T-cell (primary cell): ENCODE measurements at regions not wholly inside any gene's neighbourhood (a gene's known extent, or its start where the extent isn't known, plus 50 kb on each side); places are given as distances from the start of the nearest gene placed in this dataset.

Source experiments
- ATAC-seq, 4 experiments: fragments of 200-7000 bp in 3 of 4; fragments of 150-1000 bp in 1 of 4; cut with Tn5 transposase; replicated peaks in 1 of 4; 1 replicate in 3 of 4; 2 replicates in 1 of 4; pipeline ENCODE4 v1.10.0; 2021; ENCODE audit warnings: moderate library complexity in 3 of 4, mild to moderate bottlenecking in 2 of 4, moderate number of reproducible peaks in 1 of 4
- CTCF ChIA-PET, 2 donors: fragments of 300-600 bp; sonication (Branson Sonifier 250); formaldehyde crosslinking; loops; one replicate each; lab custom pipeline; 2022; ENCODE audit warnings: antibody characterized with exemption in 2 of 2; lab: Charles Lee
- POLR2A ChIA-PET, 2 donors: fragments of 300-600 bp; sonication (Branson Sonifier 250); formaldehyde crosslinking; loops; one replicate each; lab custom pipeline; 2022; ENCODE audit warnings: antibody characterized with exemption in 2 of 2; lab: Charles Lee
- DNase-seq, 35 experiments: peaks; one replicate each; pipeline versions ENCODE4 v3.0.0 to v3.0.0-alpha.2; 2013 to 2023
- H3K27ac ChIP-seq: one replicate; pipeline ENCODE4 v1.5.1; 2013; ENCODE audit warnings: low read length
- H3K27me3 ChIP-seq, 2 experiments: replicated peaks in 1 of 2; 1 replicate in 1 of 2; 2 replicates in 1 of 2; pipeline versions ENCODE4 v1.6.1 to v1.7.0; 2013; ENCODE audit warnings: low read length in 1 of 2, mixed read lengths in 1 of 2; ENCODE audit not compliant: control insufficient read depth in 2 of 2, insufficient read depth in 2 of 2; ENCODE audit errors: extremely low read depth in 1 of 2
- H3K36me3 ChIP-seq, 2 donors: 1 replicate in 1 of 2; 2 replicates in 1 of 2; pipeline versions ENCODE4 v1.6.1 to v1.7.0; 2013; ENCODE audit warnings: low read length in 1 of 2; ENCODE audit not compliant: control insufficient read depth in 2 of 2, insufficient read depth in 1 of 2; ENCODE audit errors: extremely low read depth in 1 of 2
- H3K4me1 ChIP-seq, 2 experiments: 1 replicate in 1 of 2; 2 replicates in 1 of 2; pipeline versions ENCODE4 v1.6.1 to v1.7.0; 2013; ENCODE audit warnings: low read length in 2 of 2, mixed read lengths in 1 of 2; ENCODE audit not compliant: insufficient read depth in 2 of 2, control insufficient read depth in 1 of 2; ENCODE audit errors: extremely low read depth in 1 of 2
- H3K4me3 ChIP-seq, 2 donors: 1 replicate in 1 of 2; 2 replicates in 1 of 2; pipeline versions ENCODE4 v1.5.1 to v1.7.0; 2013; ENCODE audit warnings: mild to moderate bottlenecking in 2 of 2, low read length in 1 of 2, moderate library complexity in 1 of 2; ENCODE audit not compliant: control insufficient read depth in 1 of 2; ENCODE audit errors: extremely low read depth in 1 of 2
- H3K9me3 ChIP-seq: 2 replicates; pipeline ENCODE4 v1.7.0; 2013
- H3K27ac Mint-ChIP-seq, 2 donors: one replicate each; pipeline ENCODE4 v1.8.0; 2020 to 2021; ENCODE audit warnings: mild to moderate bottlenecking in 2 of 2, mixed read lengths in 2 of 2
- H3K27me3 Mint-ChIP-seq, 2 donors: one replicate each; pipeline ENCODE4 v1.8.0; 2021 to 2022; ENCODE audit warnings: mixed read lengths in 2 of 2
- H3K36me3 Mint-ChIP-seq: one replicate; pipeline ENCODE4 v1.8.0; 2021; ENCODE audit warnings: mixed read lengths
- H3K4me1 Mint-ChIP-seq, 3 donors: one replicate each; pipeline ENCODE4 v1.8.0; 2020 to 2022; ENCODE audit warnings: mixed read lengths in 3 of 3, mild to moderate bottlenecking in 1 of 3
- H3K4me3 Mint-ChIP-seq, 3 donors: one replicate each; pipeline ENCODE4 v1.8.0; 2020 to 2022; ENCODE audit warnings: mild to moderate bottlenecking in 3 of 3, mixed read lengths in 3 of 3, moderate library complexity in 3 of 3
- H3K9me3 Mint-ChIP-seq, 3 donors: one replicate each; pipeline ENCODE4 v1.8.0; 2020 to 2022; ENCODE audit warnings: mixed read lengths in 3 of 3
- WGBS: methylation state at CpG from one replicate; pipeline ENCODE4 v1.1.5; 2013; ENCODE audit warnings: missing lambda C conversion rate; ENCODE audit not compliant: insufficient coverage; 5-methylcytosine and 5-hydroxymethylcytosine counted together

DNA sequence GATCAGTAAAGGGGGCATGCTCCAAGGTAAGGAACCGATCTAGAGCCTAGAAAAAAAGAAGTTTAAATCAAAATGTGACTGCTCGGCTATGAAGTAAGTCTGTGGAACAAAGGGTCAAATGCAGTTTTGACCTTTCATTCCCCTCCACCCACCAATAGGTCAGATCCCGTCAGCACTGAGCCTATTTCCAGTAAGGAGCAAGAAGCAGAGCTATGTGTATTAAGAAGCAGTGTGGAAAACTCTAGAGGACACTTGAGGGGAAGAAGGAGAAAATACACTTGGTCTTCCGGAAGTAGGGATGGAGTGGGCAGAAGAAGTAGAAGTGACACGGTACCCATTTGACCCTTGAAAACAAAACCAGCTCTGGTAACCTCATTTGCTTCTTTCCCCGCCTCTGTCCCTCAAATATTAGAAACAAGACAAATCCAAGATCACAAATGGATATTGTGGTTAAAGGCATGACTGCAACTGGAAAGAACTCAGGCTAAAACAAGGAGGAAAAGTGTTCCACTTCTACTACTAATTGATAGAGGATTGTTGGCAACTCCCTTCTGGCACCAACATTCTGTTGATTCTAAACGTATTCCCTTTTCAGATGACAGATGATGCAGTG, 888.3 kb upstream of the NR2F2 start:
- ChIA-PET CTCF (no interaction called here), POLR2A (no interaction called here)
- Histone ChIP-seq H3K4me1 (peaks cover 9 to 10% of the 10 kb centered on the region in 2 experiments), H3K36me3 (no peaks in the 10 kb centered on the region), H3K27me3 (no peaks in the 10 kb centered on the region), H3K27ac (no peak overlapping the region), H3K9me3 (no peaks in the 10 kb centered on the region), H3K4me3 (no peak overlapping the region)
- Mint-ChIP-seq H3K4me3 (no peak overlapping the region), H3K9me3 (peaks cover 0 to 3% (median 0%) of the 10 kb centered on the region in 3 donors), H3K27ac (no peak overlapping the region), H3K27me3 (peaks cover 0 to 9% of the 10 kb centered on the region in 2 donors), H3K4me1 (peaks cover 17 to 27% (median 21%) of the 10 kb centered on the region in 3 donors), H3K36me3 (no peaks in the 10 kb centered on the region)
- DNase-seq (no peak), ATAC-seq (no peak)
- no CpG with 5 or more reads among the region's 7 CpGs for WGBS

- WGBS, result no CpG with 5 or more reads among the region's 4 CpGs
- Histone ChIP-seq H3K27me3 (peaks cover 0 to 5% of the 10 kb centered on the region in 2 experiments), H3K4me3 (no peak overlapping the region), H3K4me1 (peaks cover 14 to 16% of the 10 kb centered on the region in 2 experiments), H3K9me3 (no peaks in the 10 kb centered on the region), H3K36me3 (no peaks in the 10 kb centered on the region), H3K27ac (no peak overlapping the region)
- Mint-ChIP-seq H3K27ac (no peak overlapping the region), H3K9me3 (peaks cover 0 to 3% (median 0%) of the 10 kb centered on the region in 3 donors), H3K4me3 (no peak overlapping the region), H3K36me3 (no peaks in the 10 kb centered on the region), H3K27me3 (peaks cover 0 to 12% of the 10 kb centered on the region in 2 donors), H3K4me1 (peaks cover 27 to 32% (median 31%) of the 10 kb centered on the region in 3 donors)
- DNase-seq (no peak), ATAC-seq (no peak)
- ChIA-PET CTCF (no interaction called here), POLR2A (no interaction called here)
Observed at GRCh38 chr15:95444860-95445259, 885.6 kb upstream of the NR2F2 start.

GRCh38 chr15:95446854-95447253, 883.6 kb upstream of the NR2F2 start:
- Mint-ChIP-seq H3K27ac (peak overlapping the region; percentile 11 to 19), H3K4me1 (peaks cover 27 to 32% (median 31%) of the 10 kb centered on the region in 3 donors), H3K27me3 (peaks cover 0 to 12% of the 10 kb centered on the region in 2 donors), H3K4me3 (peak overlapping the region in 2 of 3 donors; percentile 32 to 70), H3K36me3 (no peaks in the 10 kb centered on the region), H3K9me3 (peaks cover 0 to 3% (median 0%) of the 10 kb centered on the region in 3 donors)
- H3K4me1 ChIP-seq, result peaks cover 14 to 16% of the 10 kb centered on the region in 2 experiments
- H3K27ac ChIP-seq, result no peak overlapping the region
- DNase-seq (peak in 25 of 35 experiments; percentile 1 to 61 (median 17)), ATAC-seq (peak; percentile 86 to 99 (median 98))
- no peaks in the 10 kb centered on the region for H3K36me3 ChIP-seq
- no CpG with 5 or more reads among the region's 2 CpGs for WGBS
- peak overlapping the region in 1 of 2 donors; percentile 10 for H3K4me3 ChIP-seq
- no peaks in the 10 kb centered on the region for H3K9me3 ChIP-seq
- POLR2A ChIA-PET, result interaction anchor here in 1 of 2 donors (0.6 kb wide), 1 partner anchor 106 kb away, joined by 7 read pairs; no protein-coding TSS in a partner anchor
- CTCF ChIA-PET, result no interaction called here
- peaks cover 0 to 5% of the 10 kb centered on the region in 2 experiments for H3K27me3 ChIP-seq

DNA sequence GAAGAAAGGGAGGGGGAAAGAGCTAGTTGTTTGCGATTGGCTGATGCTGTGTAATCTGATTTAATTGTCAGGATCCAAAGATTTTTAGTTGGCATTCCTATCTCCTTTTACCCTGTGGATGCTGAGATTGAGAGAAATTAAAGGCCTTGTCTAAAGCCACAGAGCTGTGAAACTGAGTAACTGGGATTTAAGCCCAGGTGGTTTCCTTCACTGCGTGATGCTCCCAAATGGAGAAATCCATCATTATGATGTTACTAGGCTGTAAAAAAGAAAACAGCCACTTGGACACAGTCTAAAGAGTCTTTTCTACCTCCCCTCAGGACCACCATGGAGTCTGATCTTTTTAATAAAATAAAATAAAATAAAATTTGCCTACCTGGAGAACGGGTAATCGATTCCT, 883.0 kb upstream of the NR2F2 start:
- Histone ChIP-seq H3K27ac (no peak overlapping the region), H3K36me3 (no peaks in the 10 kb centered on the region), H3K9me3 (no peaks in the 10 kb centered on the region), H3K4me3 (no peak overlapping the region), H3K4me1 (peaks cover 14 to 16% of the 10 kb centered on the region in 2 experiments), H3K27me3 (peaks cover 0 to 5% of the 10 kb centered on the region in 2 experiments)
- H3K9me3 Mint-ChIP-seq, result peaks cover 0 to 3% (median 0%) of the 10 kb centered on the region in 3 donors
- DNase-seq (no peak), ATAC-seq (no peak)
- CTCF ChIA-PET, result no interaction called here
- WGBS, result no CpG with 5 or more reads among the region's 4 CpGs
- no peaks in the 10 kb centered on the region for H3K36me3 Mint-ChIP-seq
- H3K4me1 Mint-ChIP-seq, result peaks cover 27 to 32% (median 31%) of the 10 kb centered on the region in 3 donors
- H3K27ac Mint-ChIP-seq, result no peak overlapping the region
- H3K27me3 Mint-ChIP-seq, result peaks cover 0 to 12% of the 10 kb centered on the region in 2 donors
- POLR2A ChIA-PET, result no interaction called here
- peak overlapping the region in 1 of 3 donors; percentile 70 for H3K4me3 Mint-ChIP-seq

DNA sequence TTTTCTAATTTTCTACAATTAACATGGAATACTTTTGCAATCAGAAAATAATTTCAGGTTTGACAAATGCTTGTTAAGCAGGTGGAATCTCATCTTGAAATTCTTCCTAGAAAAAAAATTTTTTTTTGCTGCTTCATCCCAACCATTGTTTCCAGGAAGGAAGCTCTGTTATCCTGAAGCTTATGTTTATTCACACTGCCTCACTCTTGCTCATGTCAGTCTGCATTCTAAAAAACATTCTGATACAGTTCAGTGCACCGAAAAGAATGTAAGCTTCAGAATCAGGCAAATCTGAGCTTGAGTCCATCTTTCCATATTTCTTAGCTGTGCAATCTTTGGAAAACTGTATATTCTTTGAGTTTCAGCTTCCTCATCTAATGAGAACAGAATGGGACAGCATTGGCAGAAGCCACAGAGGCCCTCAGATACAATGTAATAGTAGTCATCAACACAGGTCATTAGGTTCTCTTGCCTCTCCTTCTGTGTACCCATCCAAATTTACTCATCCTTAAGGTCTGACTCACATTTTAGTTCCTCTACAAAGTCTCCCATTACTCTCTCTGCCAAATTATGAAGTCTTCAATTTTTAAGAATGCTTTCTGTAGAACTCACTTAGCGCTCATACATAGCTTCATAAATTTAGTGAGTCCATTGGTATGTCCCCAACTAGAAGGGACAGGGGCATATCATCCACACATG, 881.8 kb upstream of the NR2F2 start:
- ChIA-PET POLR2A (interaction anchor here in 1 of 2 donors (0.6 kb wide), 1 partner anchor 51 kb away, joined by 7 read pairs; no protein-coding TSS in a partner anchor), CTCF (interaction anchor here in 1 of 2 donors (0.5 kb wide), 1 partner anchor 188 kb away, joined by 6 read pairs; no protein-coding TSS in a partner anchor)
- H3K27ac Mint-ChIP-seq, result no peak overlapping the region
- Histone ChIP-seq H3K27me3 (peaks cover 0 to 5% of the 10 kb centered on the region in 2 experiments), H3K4me3 (no peak overlapping the region), H3K4me1 (peaks cover 14 to 16% of the 10 kb centered on the region in 2 experiments), H3K27ac (no peak overlapping the region), H3K9me3 (no peaks in the 10 kb centered on the region), H3K36me3 (no peaks in the 10 kb centered on the region)
- H3K27me3 Mint-ChIP-seq, result peaks cover 0 to 5% of the 10 kb centered on the region in 2 donors
- DNase-seq (no peak), ATAC-seq (no peak)
- no peaks in the 10 kb centered on the region for H3K9me3 Mint-ChIP-seq
- H3K4me1 Mint-ChIP-seq, result peaks cover 23 to 31% (median 27%) of the 10 kb centered on the region in 3 donors
- WGBS, result 100% methylated on average over 1 of the region's 2 CpGs
- H3K36me3 Mint-ChIP-seq, result no peaks in the 10 kb centered on the region
- H3K4me3 Mint-ChIP-seq, result no peak overlapping the region

DNA sequence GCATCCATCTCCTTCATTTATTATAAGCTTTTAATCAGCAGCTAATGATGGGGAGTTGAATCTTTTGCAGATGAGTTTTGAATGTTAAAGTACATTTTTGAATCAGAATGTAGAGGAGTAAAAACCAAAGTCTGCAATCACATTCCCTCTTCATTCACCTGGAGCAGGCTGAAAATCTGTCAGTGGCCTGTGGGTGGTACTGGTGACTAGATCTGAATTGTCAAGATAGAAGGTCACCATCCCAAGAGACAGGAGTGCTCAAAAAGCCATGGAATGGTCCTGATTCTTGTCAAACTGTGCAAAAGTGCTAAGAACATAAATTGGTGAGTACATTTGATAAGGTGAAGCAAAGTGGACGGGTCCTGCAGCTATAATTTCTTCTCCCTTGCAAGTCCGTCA, 881.3 kb upstream of the NR2F2 start:
- H3K27me3 Mint-ChIP-seq, result peaks cover 0 to 5% of the 10 kb centered on the region in 2 donors
- H3K27ac Mint-ChIP-seq, result no peak overlapping the region
- Histone ChIP-seq H3K4me1 (peaks cover 14 to 16% of the 10 kb centered on the region in 2 experiments), H3K9me3 (no peaks in the 10 kb centered on the region), H3K36me3 (no peaks in the 10 kb centered on the region), H3K4me3 (no peak overlapping the region), H3K27ac (no peak overlapping the region), H3K27me3 (peaks cover 0 to 5% of the 10 kb centered on the region in 2 experiments)
- no CpG with 5 or more reads among the region's 2 CpGs for WGBS
- CTCF ChIA-PET, result interaction anchor here in 1 of 2 donors (0.5 kb wide), 1 partner anchor 187 kb away, joined by 6 read pairs; no protein-coding TSS in a partner anchor
- H3K9me3 Mint-ChIP-seq, result no peaks in the 10 kb centered on the region
- H3K36me3 Mint-ChIP-seq, result no peaks in the 10 kb centered on the region
- H3K4me1 Mint-ChIP-seq, result peaks cover 23 to 31% (median 27%) of the 10 kb centered on the region in 3 donors
- DNase-seq (no peak), ATAC-seq (no peak)
- H3K4me3 Mint-ChIP-seq, result no peak overlapping the region
- POLR2A ChIA-PET, result interaction anchor here in 1 of 2 donors (0.6 kb wide), 1 partner anchor 51 kb away, joined by 7 read pairs; no protein-coding TSS in a partner anchor
